ENCODE measurements at regions not wholly inside any gene's neighbourhood (a gene's known extent, or its start where the extent isn't known, plus 50 kb on each side); places are given as distances from the start of the nearest gene placed in this dataset.

GRCh38 chr9:86521322-86521721, 167.1 kb upstream of the TUT7 start:
- Histone ChIP-seq H3K36me3 (no peaks in the 10 kb centered on the region), H3K4me3 (no peak overlapping the region), H3K4me1 (no peaks in the 10 kb centered on the region), H3K27me3 (no peaks in the 10 kb centered on the region), H3K27ac (no peak overlapping the region), H3K9me3 (no peaks in the 10 kb centered on the region)
- TF ChIP-seq, protein P1, sequence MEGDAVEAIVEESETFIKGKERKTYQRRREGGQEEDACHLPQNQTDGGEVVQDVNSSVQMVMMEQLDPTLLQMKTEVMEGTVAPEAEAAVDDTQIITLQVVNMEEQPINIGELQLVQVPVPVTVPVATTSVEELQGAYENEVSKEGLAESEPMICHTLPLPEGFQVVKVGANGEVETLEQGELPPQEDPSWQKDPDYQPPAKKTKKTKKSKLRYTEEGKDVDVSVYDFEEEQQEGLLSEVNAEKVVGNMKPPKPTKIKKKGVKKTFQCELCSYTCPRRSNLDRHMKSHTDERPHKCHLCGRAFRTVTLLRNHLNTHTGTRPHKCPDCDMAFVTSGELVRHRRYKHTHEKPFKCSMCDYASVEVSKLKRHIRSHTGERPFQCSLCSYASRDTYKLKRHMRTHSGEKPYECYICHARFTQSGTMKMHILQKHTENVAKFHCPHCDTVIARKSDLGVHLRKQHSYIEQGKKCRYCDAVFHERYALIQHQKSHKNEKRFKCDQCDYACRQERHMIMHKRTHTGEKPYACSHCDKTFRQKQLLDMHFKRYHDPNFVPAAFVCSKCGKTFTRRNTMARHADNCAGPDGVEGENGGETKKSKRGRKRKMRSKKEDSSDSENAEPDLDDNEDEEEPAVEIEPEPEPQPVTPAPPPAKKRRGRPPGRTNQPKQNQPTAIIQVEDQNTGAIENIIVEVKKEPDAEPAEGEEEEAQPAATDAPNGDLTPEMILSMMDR (IDR thresholded peaks at IDR 0.05), result no peak
- intact Hi-C loops (cut with DNase I), result no loop called here
- DNase-seq, result no peak
- ATAC-seq, result no peak

- Histone ChIP-seq H3K4me3 (no peak overlapping the region), H3K36me3 (no peaks in the 10 kb centered on the region), H3K9me3 (no peaks in the 10 kb centered on the region), H3K27ac (no peak overlapping the region), H3K27me3 (no peaks in the 10 kb centered on the region), H3K4me1 (no peaks in the 10 kb centered on the region)
- TF ChIP-seq, protein P1 (IDR thresholded peaks at IDR 0.05), result no peak
- ATAC-seq (no peak), DNase-seq (no peak)
- intact Hi-C loops (cut with DNase I), result no loop called here
These were observed 164.9 kb upstream of the TUT7 start for GRCh38 chr9:86519066-86519615.

DNA sequence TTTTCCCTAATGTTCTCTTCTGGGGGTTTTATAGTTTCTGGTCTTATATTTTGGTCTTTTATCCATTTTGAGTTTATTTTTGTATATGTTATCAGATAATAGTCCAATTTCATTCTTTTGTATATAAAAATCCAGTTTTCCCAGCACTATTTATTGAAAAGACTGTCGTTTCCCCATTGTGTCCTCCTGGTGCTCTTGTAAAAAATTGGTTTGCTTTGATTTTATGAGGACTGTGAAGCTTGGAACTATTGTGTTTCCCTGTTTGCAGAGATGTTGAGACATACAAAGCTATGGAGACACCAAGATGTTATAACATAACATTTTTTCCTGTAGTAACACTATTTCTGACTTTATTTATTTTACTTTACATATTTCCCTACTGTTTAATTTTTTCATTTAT, 163.3 kb upstream of the TUT7 start:
- intact Hi-C loops (cut with DNase I), result no loop called here
- TF ChIP-seq, protein P1 (IDR thresholded peaks at IDR 0.05), result no peak
- DNase-seq, result no peak
- Histone ChIP-seq H3K27ac (no peak overlapping the region), H3K36me3 (no peaks in the 10 kb centered on the region), H3K9me3 (no peaks in the 10 kb centered on the region), H3K4me1 (no peaks in the 10 kb centered on the region), H3K27me3 (no peaks in the 10 kb centered on the region), H3K4me3 (no peak overlapping the region)
- no peak for ATAC-seq

- no peaks in the 10 kb centered on the region for H3K27me3 ChIP-seq
- no peaks in the 10 kb centered on the region for H3K4me1 ChIP-seq
- H3K9me3 ChIP-seq, result no peaks in the 10 kb centered on the region
- TF ChIP-seq, protein P1 (IDR thresholded peaks at IDR 0.05), result no peak
- intact Hi-C loops (cut with DNase I), result no loop called here
- DNase-seq, result no peak
- peak; percentile 25 for ATAC-seq
- H3K4me3 ChIP-seq, result no peak overlapping the region
- H3K27ac ChIP-seq, result no peak overlapping the region
- H3K36me3 ChIP-seq, result no peaks in the 10 kb centered on the region
These were observed 162.4 kb upstream of the TUT7 start for GRCh38 chr9:86516564-86516963.

DNA sequence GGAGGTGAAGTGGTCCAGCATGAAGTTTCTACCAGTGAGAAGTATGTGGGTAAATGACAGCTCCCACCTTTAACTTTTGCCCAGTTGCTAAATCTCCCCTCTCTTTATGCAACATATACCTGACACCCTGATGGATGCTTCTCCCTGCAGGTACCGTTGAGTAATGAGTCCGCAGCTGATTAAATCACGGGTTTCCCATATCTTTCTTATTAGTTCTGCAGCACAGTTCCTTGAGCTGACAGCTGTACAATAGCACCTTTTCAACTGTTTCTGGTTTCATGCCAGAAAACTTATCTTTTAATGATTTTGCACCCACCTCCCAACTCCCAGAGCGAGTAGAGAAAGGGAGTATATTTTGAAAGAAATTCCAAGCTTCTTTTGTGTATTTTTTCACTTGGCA, 161.0 kb upstream of the TUT7 start:
- no peak overlapping the region for H3K27ac ChIP-seq
- H3K27me3 ChIP-seq, result no peaks in the 10 kb centered on the region
- no peak for ATAC-seq
- intact Hi-C loops (cut with DNase I), result no loop called here
- no peaks in the 10 kb centered on the region for H3K36me3 ChIP-seq
- H3K4me3 ChIP-seq, result no peak overlapping the region
- no peak for DNase-seq
- no peaks in the 10 kb centered on the region for H3K9me3 ChIP-seq
- TF ChIP-seq, protein P1 (IDR thresholded peaks at IDR 0.05), result no peak
- no peaks in the 10 kb centered on the region for H3K4me1 ChIP-seq

GRCh38 chr9:86513429-86513828, 159.2 kb upstream of the TUT7 start:
- ATAC-seq (no peak), DNase-seq (no peak)
- Histone ChIP-seq H3K9me3 (no peaks in the 10 kb centered on the region), H3K4me1 (no peaks in the 10 kb centered on the region), H3K4me3 (no peak overlapping the region), H3K27me3 (no peaks in the 10 kb centered on the region), H3K36me3 (no peaks in the 10 kb centered on the region), H3K27ac (no peak overlapping the region)
- TF ChIP-seq, protein P1 (IDR thresholded peaks at IDR 0.05), result no peak
- intact Hi-C loops (cut with DNase I), result no loop called here

Data from upper lobe of right lung (tissue), 1 donor.